ENCODE measurements at regions not wholly inside any gene's neighbourhood (a gene's known extent, or its start where the extent isn't known, plus 50 kb on each side); places are given as distances from the start of the nearest gene placed in this dataset.

DNA sequence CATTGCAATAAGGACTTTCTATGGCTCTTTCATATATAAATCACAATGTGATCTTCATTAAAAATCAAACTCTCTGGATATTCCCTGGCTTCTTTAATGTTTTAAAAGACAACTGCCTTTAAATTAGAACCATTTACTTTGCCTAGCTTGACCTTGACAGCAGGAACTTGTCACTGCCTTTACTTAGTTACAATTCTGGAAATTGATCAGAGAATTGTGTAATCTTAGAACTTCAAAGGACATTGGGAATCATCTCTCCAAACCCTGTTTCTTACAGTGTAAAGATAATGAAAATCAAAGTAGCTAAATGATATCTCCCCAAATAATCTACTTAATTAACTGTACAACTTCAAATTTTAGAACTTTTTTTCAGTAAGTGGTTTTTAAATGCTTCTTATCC lies 517.6 kb upstream of the CCDC179 start:
- TF ChIP-seq CTCF (IDR thresholded peaks at IDR 0.05; ENCODE audit: low read depth, low read length): no peak
- DNase-seq (ENCODE audit: extremely low read depth, low read depth): no peak

- DNase-seq (ENCODE audit: extremely low read depth, low read depth): no peak
- TF ChIP-seq CTCF (IDR thresholded peaks at IDR 0.05; ENCODE audit: low read depth, low read length): no peak
Measured at GRCh38 chr11:23391031-23391430, 530.8 kb upstream of the CCDC179 start.

- TF ChIP-seq CTCF (IDR thresholded peaks at IDR 0.05; ENCODE audit: low read depth, low read length): no peak
- no peak for DNase-seq (ENCODE audit: extremely low read depth, low read depth)
Measured at GRCh38 chr11:23398052-23398451, 537.8 kb upstream of the CCDC179 start.

- TF ChIP-seq CTCF (IDR thresholded peaks at IDR 0.05; ENCODE audit: low read depth, low read length): no peak
- no peak for DNase-seq (ENCODE audit: extremely low read depth, low read depth)
Measured at GRCh38 chr11:23399995-23400394, 539.7 kb upstream of the CCDC179 start.

- no peak for DNase-seq (ENCODE audit: extremely low read depth, low read depth)
- TF ChIP-seq CTCF (IDR thresholded peaks at IDR 0.05; ENCODE audit: low read depth, low read length): no peak
Measured at GRCh38 chr11:23403210-23404185, 543.2 kb upstream of the CCDC179 start.

DNA sequence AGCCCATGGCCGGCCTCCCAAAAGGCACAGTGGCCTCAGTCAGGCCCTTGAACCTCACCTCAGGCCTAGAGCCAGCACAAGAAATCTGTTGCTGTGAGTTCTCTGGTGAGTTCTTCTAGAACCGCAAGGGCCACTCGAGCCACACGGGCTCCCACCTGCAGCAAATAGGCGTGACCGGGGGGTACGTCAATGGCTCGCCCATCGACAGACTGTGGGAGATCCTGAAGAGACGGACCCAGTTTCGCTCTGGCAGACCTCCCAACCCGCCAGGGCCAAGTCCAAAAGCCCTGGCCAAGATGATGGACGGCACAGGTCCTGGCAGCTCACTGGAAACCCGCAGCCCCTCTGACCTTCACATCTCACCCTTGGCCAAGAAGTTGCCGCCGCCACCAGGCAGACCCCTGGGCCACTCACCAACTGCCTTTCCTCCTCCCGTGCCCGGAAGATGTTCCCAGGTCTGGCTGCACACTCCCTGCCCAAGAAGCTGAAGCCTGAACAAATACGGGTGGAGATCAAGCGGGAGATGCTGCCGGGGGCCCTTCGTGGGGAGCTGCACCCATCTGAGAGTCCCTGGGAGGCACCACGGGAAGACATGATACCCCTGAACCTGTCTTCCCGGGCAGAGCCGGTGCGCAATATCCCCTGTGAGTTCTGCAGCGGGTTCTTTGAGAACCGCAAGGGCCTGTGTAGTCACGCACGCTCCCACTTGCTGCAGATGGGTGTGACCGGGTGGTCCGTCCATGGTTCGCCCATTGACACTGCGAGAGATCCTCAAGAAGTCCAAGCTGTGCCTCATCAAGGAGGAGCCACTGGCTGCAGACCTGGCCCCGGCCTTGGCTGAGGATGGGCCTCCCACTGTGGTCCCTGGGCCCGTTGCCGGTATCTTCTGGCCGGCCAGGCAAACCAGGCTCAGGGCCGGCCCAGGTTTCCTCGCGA lies 544.2 kb upstream of the CCDC179 start:
- no peak for TF ChIP-seq CTCF (IDR thresholded peaks at IDR 0.05; ENCODE audit: low read depth, low read length)
- no peak for DNase-seq (ENCODE audit: extremely low read depth, low read depth)

Data from AG09319 (cell line).